ENCODE measurements at regions not wholly inside any gene's neighbourhood (a gene's known extent, or its start where the extent isn't known, plus 50 kb on each side); places are given as distances from the start of the nearest gene placed in this dataset.

DNA sequence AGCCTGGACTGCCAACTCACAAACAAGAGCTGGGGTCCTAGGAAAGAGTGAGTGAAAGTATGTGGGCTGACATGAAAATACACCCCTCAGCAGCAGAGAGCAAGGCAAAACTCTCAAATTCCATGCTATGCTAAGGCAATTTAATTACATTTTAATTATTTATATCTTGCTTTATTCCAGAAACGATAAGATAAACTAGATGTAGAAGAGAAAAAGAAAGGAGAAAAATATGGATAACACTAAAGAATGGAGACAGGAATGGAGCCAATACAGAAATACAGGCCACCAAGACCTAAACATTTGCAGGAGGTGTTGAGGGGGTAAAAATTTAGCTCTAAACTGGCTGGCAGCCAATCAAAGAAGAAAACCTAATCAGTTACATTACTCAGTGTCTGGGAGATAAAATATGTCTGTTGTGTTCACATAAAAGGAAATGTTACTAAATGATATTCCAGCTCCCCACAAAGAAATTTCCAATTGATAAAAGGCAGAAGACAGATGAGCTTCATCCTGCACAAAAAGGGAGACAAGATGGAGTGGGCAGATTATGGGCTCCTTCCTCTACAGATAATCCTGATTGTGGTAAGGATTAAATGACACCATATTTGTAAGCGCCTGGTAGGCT, 223.5 kb upstream of the BLID start:
- H3K36me3 ChIP-seq (ENCODE audit: control insufficient read depth, insufficient read depth, low read length) = 0 out of 2 replicates have a peak, but pooled peaks cover 2% of the 10 kb centered on the region
- peak overlapping the region in 1 of 2 experiments; percentile 60; a peak in 1 of 4 replicates for H4K8ac ChIP-seq (ENCODE audit: low read depth in 2 of 2, low read length in 2 of 2)
- dilution Hi-C loops (cut with HindIII; ENCODE audit: low sequenced_read_pairs, unreplicated experiment) = no loop called here
- H3K4me2 ChIP-seq (ENCODE audit: low read depth, low read length) = no peak overlapping the region; the same call in 1 of the 2 replicates
- H2BK5ac ChIP-seq (ENCODE audit: low read depth, low read length, poor library complexity, severe bottlenecking) = no peak overlapping the region
- peak overlapping the region; percentile 96 for H3K18ac ChIP-seq (ENCODE audit: low read depth, low read length)
- peak overlapping the region; percentile 62; the same call in 1 of the 2 replicates for H3K27ac ChIP-seq (ENCODE audit: insufficient read depth, low read length)
- TF ChIP-seq, protein P1, sequence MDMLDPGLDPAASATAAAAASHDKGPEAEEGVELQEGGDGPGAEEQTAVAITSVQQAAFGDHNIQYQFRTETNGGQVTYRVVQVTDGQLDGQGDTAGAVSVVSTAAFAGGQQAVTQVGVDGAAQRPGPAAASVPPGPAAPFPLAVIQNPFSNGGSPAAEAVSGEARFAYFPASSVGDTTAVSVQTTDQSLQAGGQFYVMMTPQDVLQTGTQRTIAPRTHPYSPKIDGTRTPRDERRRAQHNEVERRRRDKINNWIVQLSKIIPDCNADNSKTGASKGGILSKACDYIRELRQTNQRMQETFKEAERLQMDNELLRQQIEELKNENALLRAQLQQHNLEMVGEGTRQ (IDR thresholded peaks at IDR 0.05; ENCODE audit: low read depth, low read length) = no peak
- H2BK15ac ChIP-seq (ENCODE audit: low read depth, low read length) = no peak overlapping the region; the same call in 2 of the 3 replicates
- CTCF ChIA-PET = interaction anchor here (0.6 kb wide), 1 partner anchor 1004 kb away, joined by 3 read pairs; no protein-coding TSS in a partner anchor
- H3K56ac ChIP-seq (ENCODE audit: extremely low read depth, insufficient read depth, low read length) = no peak overlapping the region
- no peak overlapping the region for H3K23ac ChIP-seq (ENCODE audit: low read depth, low read length)
- peak overlapping the region; percentile 96 for H4K5ac ChIP-seq (ENCODE audit: low read depth, low read length)
- H3K4ac ChIP-seq (ENCODE audit: low read depth, low read length) = no peak overlapping the region
- peak overlapping the region; percentile 56; the same call in 1 of the 2 replicates for H2BK120ac ChIP-seq (ENCODE audit: low read depth, low read length)
- no peak overlapping the region for H2AFZ ChIP-seq (replicated peaks; ENCODE audit: low read length, poor library complexity)
- no peak overlapping the region for H2AK9ac ChIP-seq (replicated peaks; ENCODE audit: low read depth, low read length, poor library complexity)
- H3K14ac ChIP-seq (replicated peaks; ENCODE audit: low read depth, low read length) = 0 out of 2 replicates have a peak overlapping the region, but pooled peaks have one; percentile 61
- ATAC-seq (ENCODE audit: low read depth) = no peak
- H3K4me1 ChIP-seq (ENCODE audit: control insufficient read depth, insufficient read depth, low read length) = peaks cover 31% of the 10 kb centered on the region
- no CpG with 5 or more reads among the region's 2 CpGs for WGBS, 2 experiments (ENCODE audit: extremely low coverage in 2 of 2, insufficient read length in 1 of 2)
- no peaks in the 10 kb centered on the region for H3K27me3 ChIP-seq (ENCODE audit: control insufficient read depth, insufficient read depth, low read length)
- no peaks in the 10 kb centered on the region for H4K20me1 ChIP-seq (ENCODE audit: insufficient read depth, low read length)
- in situ Hi-C loops (cut with MboI; ENCODE audit: low sequenced_read_pairs) = no loop called here
- POLR2A ChIA-PET (ENCODE audit: unreplicated experiment) = no interaction called here
- H3K9me3 ChIP-seq (ENCODE audit: control insufficient read depth, insufficient read depth, low read length) = no peaks in the 10 kb centered on the region
- BruUV-seq (replicated peaks) = no TSS peak
- no peak for DNase-seq
- peak overlapping the region; percentile 26; the same call in 1 of the 2 replicates for H4K91ac ChIP-seq (ENCODE audit: insufficient read depth, low read depth, low read length)
- intact Hi-C loops (cut with micrococcal nuclease) = no loop called here
- no peak overlapping the region for H3K4me3 ChIP-seq (ENCODE audit: insufficient read depth, low read depth, low read length)
- H2AK5ac ChIP-seq (ENCODE audit: low read depth, low read length) = 0 out of 2 replicates have a peak overlapping the region, but pooled peaks have one; percentile 40
- H3K79me1 ChIP-seq (ENCODE audit: low read depth in 1 of 2, low read length in 2 of 2) = no peaks in the 10 kb centered on the region
- H3K9ac ChIP-seq (ENCODE audit: low read depth, low read length) = peak overlapping the region; percentile 29; the same call in 1 of the 2 replicates
- H2BK20ac ChIP-seq (ENCODE audit: low read depth, low read length) = no peak overlapping the region
- peaks cover 4% of the 10 kb centered on the region for H3K9me1 ChIP-seq (ENCODE audit: insufficient read depth, low read length)
